Hepatocyte (in vitro differentiated cells): ENCODE measurements at regions not wholly inside any gene's neighbourhood (a gene's known extent, or its start where the extent isn't known, plus 50 kb on each side); places are given as distances from the start of the nearest gene placed in this dataset.

Source experiments
- CTCF ChIP-seq: fragments of 200-600 bp; sonication (generic); IDR thresholded peaks from 2 replicates; pipeline ENCODE4 v1.5.1; 2016; ENCODE audit warnings: antibody characterized with exemption, mild to moderate bottlenecking; ENCODE audit not compliant: poor library complexity
- EZH2phosphoT487 ChIP-seq: fragments of 200-600 bp; sonication (generic); IDR thresholded peaks from one replicate; pipeline ENCODE4 v1.6.1; 2018; ENCODE audit warnings: antibody characterized with exemption, mild to moderate bottlenecking, low read depth, moderate library complexity; ENCODE audit not compliant: unreplicated experiment, severe bottlenecking

GRCh38 chr19:28685802-28686201, 527.1 kb downstream of the UQCRFS1 start:
- TF ChIP-seq CTCF (no peak), EZH2phosphoT487 (no peak)
